Muscle of arm (tissue), 1 donor: ENCODE measurements at regions not wholly inside any gene's neighbourhood (a gene's known extent, or its start where the extent isn't known, plus 50 kb on each side); places are given as distances from the start of the nearest gene placed in this dataset.

Source experiments
- DNase-seq: peaks from one replicate; pipeline ENCODE4 v3.0.0-alpha.2; 2013

DNA sequence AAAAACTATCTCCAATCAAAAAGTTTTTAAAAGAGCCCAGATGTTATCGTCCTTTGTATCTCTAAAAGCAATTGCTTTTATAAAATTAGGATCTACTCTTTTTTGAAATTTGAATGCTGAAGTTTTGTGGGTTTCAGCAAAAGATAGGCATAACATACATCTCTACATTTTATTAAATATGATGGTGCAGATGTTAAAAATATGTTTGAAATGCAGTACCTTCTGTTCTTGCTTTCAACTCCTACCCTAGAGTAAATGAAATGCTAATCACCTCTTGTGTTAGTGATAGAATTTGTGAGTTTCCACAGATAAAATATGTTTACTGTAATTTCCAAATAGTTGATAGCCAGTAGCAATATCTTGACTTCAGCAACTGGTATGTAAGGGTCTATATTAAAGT is 95.7 kb upstream of the VPREB1 start:
- no peak for DNase-seq

DNA sequence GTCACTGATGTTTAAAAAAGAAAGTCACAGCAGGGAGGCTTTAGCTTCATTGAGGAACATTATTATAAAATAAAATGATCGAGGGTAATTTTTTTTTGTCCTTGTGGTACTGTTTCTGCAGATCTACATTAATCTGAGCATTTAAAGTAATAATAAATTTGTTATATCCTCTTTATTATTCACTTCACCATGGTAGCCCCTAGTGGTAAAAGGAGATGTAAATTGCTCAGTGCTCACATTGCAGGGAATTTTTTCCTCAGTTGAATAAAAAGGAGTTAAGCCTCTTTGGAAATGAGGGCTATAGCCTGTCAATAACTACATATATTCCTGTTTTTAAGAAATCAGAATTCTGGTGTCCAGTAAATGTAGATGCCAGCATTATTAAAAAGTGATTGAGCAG is 99.7 kb upstream of the VPREB1 start:
- DNase-seq = no peak

DNA sequence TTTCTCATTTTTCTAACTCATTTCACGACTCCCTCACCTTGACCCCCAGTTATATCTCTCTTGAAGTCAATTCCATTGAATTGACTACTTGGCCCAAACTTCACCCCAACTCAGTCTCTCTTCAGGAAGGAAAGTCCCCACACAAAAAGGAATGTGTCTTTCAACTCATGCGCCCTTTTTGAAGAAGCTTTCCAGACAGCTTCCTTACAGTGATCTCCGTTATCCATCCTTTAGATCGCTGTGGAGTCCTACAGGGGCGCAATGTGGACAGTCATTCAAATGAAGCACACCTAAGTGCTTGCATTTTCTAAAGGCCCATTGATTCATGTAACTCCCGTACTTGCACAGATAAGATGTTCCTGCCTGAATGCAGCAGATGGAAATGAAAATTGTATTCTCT is 101.1 kb upstream of the VPREB1 start:
- DNase-seq = no peak

DNA sequence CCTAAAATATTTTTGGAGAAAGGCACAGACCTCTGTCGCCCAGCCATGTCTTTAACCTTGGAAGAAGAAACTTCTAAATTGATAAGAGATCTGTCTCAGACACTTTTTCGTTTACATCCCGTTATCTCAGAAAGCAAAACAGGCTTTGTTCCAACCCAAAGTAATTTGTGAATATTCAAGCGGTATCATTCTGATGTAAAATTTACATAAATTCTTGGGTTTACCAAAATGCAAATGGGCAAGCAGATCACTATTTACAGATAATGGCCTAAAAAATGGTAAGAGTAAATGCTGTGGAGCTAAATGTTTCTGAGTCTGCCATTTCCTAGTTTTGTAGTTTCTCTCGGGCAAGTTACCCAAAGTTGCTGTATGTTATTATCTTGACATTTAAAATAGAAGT is 101.9 kb upstream of the VPREB1 start:
- DNase-seq = no peak

DNA sequence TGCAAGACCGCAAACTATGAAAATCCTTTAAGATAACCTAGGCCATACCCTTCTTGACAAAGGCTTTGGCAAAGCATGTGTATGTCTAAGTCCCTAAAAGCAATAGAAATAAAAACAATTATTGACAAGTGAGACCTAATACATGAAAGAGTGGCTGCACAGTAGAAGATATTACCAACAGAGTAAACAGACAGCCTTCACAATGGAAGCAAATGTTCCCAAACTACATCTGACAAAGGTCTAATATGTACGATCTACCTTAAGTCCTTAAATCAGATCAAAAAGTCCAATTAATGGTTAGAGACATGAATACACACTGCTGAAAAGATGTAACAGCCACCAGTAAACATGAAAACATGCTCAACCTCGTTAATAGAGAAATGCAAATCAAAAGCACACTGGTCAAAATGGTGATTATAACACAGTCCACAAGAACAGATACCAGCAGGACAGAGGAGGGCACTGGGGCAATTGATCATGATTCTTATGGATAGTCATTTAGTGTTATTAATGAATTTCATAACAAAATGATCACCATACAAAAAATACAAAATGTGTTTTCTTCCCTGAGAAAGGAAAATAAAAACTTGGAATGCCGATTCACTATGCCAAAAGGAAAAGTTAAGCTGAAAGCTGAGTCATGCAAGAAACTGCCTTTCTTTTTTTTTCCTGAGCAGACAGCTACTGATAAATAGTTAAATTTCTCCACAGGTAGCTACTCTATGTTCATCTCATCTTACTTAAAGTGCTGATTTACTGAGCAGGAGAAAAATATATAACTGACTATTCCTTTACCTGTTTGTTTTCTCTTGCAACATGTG is 102.6 kb upstream of the VPREB1 start:
- DNase-seq = no peak

DNA sequence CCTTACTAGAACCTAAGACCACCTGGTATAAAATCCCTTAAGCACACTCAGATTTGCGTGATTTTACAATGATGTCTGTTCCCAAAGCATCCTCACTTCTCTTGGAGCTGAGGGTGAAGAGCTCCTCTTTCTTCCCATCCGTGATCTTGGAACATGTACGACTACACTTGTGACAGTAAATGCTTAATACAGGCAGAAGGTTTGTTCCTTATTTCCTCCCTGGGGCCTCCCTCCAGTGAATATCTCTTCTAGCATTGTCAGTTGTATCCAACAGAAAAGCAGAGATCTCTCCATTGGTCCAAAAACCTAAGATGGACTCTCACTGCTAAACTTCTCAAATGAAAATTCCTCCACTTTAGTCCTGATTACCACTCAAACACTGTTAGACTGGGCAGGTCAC is 103.6 kb upstream of the VPREB1 start:
- DNase-seq = no peak

DNA sequence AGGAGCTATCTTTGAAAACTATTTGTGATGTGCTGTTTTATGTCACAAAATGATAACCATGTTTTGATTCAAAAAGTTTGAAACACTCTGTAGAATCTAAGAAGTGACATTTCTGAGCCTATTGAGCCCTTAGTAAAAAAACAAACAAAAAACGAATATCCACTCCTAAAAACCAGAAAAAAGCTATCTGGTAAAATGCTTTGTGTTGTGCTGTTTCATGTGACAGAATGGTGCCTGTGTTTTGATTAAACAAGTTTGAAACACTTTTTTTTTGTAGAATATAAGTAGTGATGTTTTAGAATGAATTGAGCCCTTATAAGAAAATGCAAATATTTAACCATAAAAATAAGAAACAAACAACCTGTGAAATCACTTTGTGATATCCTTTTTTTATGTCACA is 105.2 kb upstream of the VPREB1 start:
- no peak for DNase-seq

DNA sequence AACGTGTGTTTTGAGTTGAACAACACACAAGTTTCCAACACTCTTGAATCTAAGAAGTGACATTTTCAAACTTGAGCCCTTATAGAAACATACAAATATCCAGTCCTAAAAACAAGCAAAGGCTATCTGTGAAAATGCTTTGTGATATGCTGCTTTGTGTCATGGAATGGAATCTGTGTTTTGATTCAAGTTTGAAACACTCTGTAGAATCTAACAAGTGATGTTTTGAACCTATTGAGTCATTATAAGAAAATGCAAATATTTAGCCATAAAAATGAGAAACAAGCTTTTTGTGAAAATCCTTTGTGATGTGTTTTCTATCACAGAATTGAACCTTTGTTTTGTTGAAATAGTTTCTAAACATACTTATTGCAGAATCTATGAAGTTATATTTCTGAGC is 105.7 kb upstream of the VPREB1 start:
- DNase-seq = no peak

DNA sequence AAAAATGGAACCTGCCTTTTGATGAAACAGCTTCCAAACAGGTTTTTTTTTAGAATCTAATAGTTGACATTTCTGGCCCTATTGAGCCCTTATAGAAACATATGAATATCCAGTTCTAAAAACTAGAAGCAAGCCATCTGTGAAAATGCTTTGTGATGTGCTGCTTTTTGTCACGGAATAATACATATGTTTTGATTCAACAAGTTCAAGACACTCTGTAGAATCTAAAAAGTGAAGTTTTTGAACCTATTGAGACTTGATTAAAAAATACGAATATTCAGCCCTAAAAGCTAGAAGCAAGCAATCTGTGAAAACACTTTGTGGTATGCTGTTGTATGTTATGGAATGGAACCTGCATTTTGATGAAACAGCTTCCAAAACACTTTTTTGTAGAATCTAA is 106.7 kb upstream of the VPREB1 start:
- no peak for DNase-seq

DNA sequence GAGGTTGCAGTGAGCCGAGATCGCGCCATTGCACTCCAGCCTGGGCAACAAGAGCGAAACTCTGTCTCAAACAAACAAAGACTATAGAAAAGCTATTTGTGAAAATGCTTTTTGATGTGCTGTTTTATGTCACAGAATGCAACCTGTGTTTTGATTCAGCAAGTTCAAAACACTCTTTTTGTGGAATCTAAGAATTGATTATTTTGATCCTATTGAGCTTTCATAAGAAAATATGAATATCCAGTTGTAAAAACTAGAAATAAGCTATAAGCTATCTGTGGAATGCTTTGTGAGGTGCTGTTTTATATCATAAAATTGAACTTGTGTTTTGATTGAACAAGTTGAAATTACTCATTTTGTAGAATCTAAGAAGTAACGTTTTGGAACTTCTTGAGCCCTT is 110.7 kb upstream of the VPREB1 start:
- DNase-seq = no peak

DNA sequence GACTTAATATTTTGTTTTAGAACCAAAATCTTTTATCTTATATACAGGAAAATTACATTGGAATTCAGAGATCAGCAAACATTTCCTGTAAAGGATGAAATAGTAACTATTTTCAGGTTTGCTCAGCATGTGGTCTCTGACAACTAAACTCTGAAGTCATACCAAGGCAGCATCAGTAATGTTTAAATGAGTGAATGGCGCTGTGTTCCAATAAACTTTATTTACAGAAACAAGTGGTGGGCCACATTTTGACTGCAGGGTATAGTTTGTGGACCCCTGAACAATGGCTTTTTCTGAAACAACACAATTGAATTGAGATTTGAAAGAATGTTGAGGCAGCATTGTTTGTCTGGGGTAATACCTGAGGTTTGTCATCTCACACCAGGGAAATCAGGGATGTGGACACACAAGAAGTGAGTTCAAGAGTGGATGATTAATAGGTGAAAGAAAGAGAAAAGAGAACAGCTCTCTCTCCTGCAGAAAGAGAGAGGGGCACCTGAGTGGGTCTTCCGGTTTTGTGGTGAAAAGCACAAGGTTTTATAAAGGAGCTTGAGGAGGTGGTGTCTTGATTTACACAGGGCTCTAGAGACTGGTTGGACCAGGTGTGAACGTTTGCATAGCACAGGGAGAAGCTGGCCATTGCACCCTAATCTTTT is 113.5 kb upstream of the VPREB1 start:
- DNase-seq = no peak

DNA sequence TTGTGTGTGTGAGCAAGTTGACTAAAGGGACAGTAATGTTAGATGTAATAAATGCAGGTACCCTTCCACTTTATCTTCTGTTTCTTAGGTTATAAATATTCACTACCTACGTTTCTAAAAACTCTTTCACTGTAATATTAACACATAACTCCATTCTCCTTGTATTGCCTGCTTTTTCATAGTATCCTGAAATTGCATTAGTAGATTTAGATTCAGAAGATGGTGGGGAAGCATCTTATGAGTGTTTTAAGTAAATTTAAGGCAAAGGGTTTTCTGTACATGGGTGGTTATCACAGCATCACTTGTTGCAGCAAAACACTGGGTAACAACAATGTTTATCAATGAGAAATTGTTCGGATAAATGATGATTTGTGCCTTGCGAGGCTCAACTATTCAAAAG is 115.2 kb upstream of the VPREB1 start:
- DNase-seq = no peak

DNA sequence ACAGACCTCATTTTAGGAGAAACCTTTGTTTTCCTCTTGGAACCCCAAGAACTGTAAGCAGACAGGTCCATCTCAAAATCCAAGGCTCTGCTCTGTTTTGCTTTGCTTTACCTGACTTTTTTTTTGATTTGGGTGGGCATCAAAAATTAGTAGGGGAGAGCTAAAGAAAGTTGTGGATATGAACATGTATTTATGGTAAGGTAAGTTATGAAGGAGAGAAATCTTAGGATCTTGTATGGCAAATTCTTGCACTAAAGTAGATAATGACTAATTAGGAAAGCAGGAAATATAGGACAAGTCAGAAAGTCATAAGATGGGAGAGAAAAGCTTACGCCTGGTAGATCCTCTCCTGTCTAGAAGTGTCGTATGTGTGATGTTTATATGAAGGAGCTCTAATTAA is 116.1 kb upstream of the VPREB1 start:
- no peak for DNase-seq

DNA sequence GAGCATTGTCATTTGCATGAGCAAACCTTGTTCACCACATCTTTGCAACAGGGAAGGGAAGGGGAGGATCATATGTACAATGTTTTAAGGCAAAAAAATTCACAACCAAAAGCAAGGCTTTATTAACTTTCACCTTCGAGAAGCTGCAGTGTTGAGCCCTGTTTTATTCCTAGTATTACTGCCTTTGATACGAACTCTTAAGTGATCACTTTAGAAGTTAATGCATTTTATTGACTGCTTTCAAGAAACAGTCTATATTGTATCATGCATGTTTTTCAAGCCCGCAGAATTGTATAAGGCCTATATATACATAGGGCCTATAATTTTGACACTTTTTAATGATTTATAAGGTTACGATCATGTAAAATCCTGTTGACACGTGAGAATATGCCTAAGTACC is 117.5 kb upstream of the VPREB1 start:
- DNase-seq = no peak

DNA sequence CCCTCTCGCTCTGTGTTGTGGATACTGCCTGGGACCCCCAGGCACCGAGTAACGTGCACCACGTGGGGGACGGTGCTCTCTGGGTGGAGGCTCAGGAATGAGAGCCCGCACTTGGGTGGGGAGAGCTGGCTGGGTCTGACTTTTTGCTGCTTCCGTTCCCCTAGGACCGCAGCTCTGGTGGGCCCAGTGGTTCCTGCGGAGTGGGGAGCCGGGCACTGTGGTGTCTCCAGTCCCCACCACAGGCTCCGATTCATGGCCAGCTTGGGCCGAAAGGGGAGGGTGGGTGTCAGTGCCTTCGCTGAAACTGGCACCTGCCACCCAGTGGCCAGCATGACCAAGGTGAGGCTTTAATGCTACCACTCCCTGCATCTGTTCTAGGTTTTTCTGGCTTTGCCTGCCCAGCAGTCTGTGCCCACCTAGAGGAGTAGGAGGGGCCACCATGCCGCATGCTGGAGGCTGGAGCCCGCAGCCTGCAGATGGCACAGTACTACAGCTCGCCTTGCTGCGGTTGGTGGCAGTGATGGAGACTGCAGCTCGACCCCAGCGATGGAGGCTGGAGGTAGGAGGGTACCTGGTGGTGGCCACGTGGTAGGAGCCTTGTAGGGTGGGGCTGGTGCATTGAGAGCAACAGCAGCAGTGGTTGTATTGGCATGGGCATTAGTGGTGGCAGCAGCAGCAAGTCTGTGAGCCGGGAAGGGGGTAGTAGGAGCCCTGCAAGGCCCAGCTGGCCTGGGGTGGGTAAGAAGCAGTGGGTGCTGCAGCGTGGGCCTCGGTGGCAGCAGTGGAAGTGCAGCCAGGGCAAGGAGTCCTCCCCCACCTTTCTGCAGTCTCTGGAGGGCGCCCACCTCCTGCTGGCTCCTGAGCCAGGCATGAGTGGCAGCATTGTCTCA is 118.8 kb upstream of the VPREB1 start:
- DNase-seq = no peak

DNA sequence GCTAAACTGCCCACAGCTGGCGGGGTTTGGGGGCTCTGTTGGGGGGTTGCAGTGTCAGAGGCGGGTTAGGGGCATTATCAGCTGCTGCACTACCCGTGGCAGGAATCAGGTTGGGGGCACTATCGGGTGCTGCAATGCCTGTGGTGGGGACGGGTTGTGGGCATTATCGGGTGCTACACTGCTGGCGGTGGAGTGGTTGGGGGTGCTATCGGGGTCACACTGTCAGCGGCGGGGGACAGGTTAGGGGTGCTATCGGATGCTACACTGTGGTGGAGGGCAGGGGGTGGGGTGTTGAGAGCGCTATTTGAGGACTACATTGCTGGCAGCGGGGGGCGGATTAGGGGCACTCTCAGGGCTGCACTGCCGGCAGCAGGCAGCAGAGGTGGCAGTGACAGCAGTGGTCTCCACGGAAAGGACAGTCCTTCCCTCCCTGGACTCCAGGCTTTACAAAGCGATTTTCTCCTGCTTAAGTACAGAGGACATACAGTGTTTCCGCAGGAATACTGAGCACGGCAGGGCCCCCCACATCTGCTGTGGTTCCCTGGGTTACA is 119.5 kb upstream of the VPREB1 start:
- DNase-seq = no peak

DNA sequence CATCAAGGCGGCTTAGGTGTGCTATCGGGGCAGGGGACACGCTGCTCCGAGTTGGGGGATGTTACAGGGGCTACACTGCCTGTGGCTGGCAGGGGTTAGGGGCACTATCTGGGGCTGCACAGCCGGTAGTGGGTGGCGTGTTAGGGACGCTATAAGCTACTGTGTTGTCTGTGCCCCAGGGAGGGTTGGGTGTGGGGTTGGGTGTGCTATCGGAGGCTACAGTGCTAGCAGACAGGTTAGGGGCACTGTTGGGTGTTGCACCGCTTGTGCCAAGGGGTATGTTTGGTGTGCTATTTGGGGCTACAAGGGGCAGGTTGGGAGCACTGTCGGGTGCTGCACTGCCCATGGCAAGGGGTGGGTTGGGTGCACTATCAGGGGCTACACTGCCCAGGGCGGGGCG is 120.2 kb upstream of the VPREB1 start:
- no peak for DNase-seq

DNA sequence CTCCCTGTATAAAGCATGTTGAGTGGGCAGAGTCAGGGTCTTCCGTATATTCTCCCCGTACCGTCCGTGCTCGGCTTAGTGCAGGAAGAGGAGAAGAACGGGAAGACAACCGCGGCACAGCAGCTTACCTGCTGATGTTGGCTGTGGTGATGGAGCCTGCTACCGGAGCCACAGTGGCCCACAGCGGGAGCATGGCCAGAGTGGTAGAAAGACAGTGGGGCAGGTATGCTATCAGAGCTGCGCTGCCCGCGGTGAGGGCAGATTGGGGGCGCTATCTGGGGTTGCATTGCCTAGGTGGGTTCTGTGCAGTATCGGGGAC is 120.7 kb upstream of the VPREB1 start:
- DNase-seq = no peak

DNA sequence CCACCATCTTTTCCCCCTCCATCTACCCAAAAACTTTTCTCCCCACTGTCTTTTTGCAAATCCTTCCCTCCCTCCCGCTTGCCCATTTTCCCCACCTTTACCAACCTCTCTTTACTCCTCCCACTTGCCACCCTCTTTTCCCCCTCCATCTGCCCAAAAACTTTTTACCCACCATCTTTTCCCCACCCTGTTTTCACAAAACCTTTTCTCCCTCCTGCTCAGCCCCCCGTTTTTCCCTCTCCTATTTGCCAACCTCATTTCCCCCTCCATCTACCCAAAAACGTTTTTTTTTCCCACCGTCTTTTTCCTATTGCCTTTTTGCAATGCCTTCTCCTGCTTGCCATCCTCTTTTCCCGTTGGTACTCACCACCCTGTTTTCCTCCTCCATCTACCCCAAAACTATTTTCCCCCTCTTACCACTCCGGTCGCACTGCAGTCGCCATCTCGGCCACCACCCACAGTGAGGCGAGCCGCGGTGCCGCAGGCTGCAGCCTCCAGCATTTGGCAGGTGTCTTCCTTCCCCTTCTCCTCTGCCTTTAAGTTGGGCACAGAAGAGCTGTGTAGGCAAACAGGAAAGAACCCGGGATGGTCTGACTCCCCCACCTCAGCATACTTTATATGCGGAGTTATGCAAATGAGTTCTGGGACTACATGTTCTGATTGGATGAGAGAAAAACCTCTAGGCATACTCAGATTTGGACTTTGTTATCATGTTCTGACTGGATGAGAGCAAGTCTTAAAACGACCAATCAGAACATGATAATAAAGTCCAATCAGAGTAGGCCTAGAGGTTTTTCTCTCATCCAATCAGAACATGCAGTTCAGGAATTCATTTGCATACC is 121.2 kb upstream of the VPREB1 start:
- no peak for DNase-seq

DNA sequence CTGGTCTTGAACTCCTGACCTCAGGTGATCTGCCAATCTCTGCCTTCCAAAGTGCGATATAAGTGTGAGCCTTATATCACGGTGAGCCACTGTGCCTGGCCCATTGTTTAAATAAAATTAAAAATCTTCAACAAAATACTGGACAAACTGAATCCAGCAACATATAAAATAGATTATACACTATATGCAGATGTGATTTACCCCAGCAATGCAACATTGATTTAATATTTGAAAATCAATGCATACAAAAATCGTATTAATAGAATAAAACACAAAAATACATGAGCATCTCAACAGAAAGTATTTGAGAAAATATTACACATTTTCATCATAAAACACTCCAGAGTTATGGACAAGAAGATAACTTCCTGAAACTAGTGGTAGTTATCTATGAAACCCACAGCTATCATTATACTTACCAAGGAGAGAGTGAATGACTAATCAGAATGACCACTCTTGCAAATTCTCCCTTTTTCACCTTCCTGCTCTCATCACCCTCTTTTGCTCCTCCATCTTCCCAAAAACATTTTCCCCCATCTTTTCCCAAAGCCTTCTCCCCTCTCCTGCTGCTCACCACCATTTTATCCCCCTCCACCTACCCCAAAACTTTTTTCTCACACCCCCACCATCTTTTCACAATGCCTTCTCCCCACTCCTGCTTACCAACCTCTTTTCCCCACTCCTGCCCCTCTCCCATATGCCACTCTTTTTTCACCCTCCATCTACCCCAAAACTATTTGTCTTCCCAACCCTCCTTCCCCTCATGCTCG is 122.1 kb upstream of the VPREB1 start:
- DNase-seq = no peak

DNA sequence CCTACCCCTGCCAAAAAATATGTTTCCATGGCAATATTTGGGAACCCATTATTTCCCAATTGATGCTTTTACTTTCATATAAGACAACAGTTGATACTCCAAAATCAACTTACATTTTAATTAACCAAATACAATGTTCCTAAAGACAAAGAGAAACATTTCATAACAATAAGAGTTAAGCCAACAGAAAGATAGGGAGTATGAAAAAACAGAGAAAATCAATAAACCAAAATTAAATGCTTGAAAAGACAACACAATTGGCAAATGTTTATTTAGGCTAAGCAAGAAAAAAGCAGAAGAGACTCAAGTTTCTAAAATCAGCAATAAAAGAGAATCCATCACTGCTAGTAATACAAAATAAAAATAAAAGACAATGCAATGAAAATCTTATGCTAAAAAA is 123.1 kb upstream of the VPREB1 start:
- no peak for DNase-seq
